CD14-positive monocyte (primary cell): ENCODE measurements at regions not wholly inside any gene's neighbourhood (a gene's known extent, or its start where the extent isn't known, plus 50 kb on each side); places are given as distances from the start of the nearest gene placed in this dataset.

Source experiments
- DNase-seq, 3 donors: peaks; one replicate each; pipeline ENCODE4 v3.0.0-alpha.2; 2011 to 2022
- H2AFZ ChIP-seq: 2 replicates; pipeline ENCODE4 v1.6.0; 2012; ENCODE audit warnings: mild to moderate bottlenecking, low read depth, low read length, inconsistent platforms; ENCODE audit not compliant: insufficient read depth, poor library complexity, severe bottlenecking
- H3K27ac ChIP-seq, 2 donors: 1 replicate in 1 of 2; 2 replicates in 1 of 2; pipeline ENCODE4 v1.5.1; 2012 to 2013; ENCODE audit warnings: low read length in 2 of 2, control low read depth in 1 of 2, inconsistent platforms in 1 of 2, low read depth in 1 of 2, mild to moderate bottlenecking in 1 of 2
- H3K27me3 ChIP-seq, 2 donors: one replicate each; pipeline versions ENCODE4 v1.6.0 to v1.6.1; 2011 to 2013; ENCODE audit warnings: low read length in 2 of 2; ENCODE audit not compliant: control insufficient read depth in 2 of 2, insufficient read depth in 2 of 2
- H3K36me3 ChIP-seq, 2 donors: replicated peaks in 1 of 2; 1 replicate in 1 of 2; 2 replicates in 1 of 2; pipeline versions ENCODE4 v1.5.1 to v1.6.1; 2012 to 2013; ENCODE audit warnings: low read length in 2 of 2, control low read depth in 1 of 2, inconsistent platforms in 1 of 2, mild to moderate bottlenecking in 1 of 2; ENCODE audit not compliant: insufficient read depth in 2 of 2, control insufficient read depth in 1 of 2
- H3K4me1 ChIP-seq, 2 donors: 1 replicate in 1 of 2; 2 replicates in 1 of 2; pipeline versions ENCODE4 v1.5.1 to v1.6.1; 2012 to 2013; ENCODE audit warnings: low read length in 2 of 2, control low read depth in 1 of 2, inconsistent platforms in 1 of 2, mild to moderate bottlenecking in 1 of 2, moderate library complexity in 1 of 2; ENCODE audit not compliant: insufficient read depth in 2 of 2, control insufficient read depth in 1 of 2
- H3K4me2 ChIP-seq: replicated peaks from 2 replicates; pipeline ENCODE3; 2012; ENCODE audit warnings: low read length, moderate library complexity, mild to moderate bottlenecking; ENCODE audit not compliant: poor library complexity, severe bottlenecking; ENCODE audit errors: extremely low read depth
- H3K4me3 ChIP-seq, 3 experiments: fragments of 200-600 bp in 1 of 3; sonication (generic) in 1 of 3; replicated peaks in 1 of 3; 1 replicate in 2 of 3; 2 replicates in 1 of 3; pipeline ENCODE4 v1.5.1; 2011 to 2013; ENCODE audit warnings: low read length in 3 of 3, mild to moderate bottlenecking in 3 of 3, control low read depth in 2 of 3, low read depth in 2 of 3, inconsistent platforms in 1 of 3, moderate library complexity in 1 of 3
- H3K79me2 ChIP-seq: 2 replicates; pipeline ENCODE4 v1.6.0; 2012; ENCODE audit warnings: mild to moderate bottlenecking, control low read depth, inconsistent platforms, low read length, moderate library complexity; ENCODE audit not compliant: insufficient read depth
- H3K9ac ChIP-seq: 2 replicates; pipeline ENCODE4 v1.6.0; 2017; ENCODE audit warnings: low read length, mild to moderate bottlenecking; ENCODE audit not compliant: insufficient read depth, poor library complexity, severe bottlenecking
- H3K9me3 ChIP-seq, 2 donors: replicated peaks in 1 of 2; 1 replicate in 1 of 2; 2 replicates in 1 of 2; pipeline versions ENCODE4 v1.5.1 to v1.6.1; 2012 to 2013; ENCODE audit warnings: low read length in 2 of 2, control low read depth in 1 of 2; ENCODE audit not compliant: control insufficient read depth in 1 of 2, insufficient read depth in 1 of 2
- H4K20me1 ChIP-seq: 2 replicates; pipeline ENCODE4 v1.6.0; 2012; ENCODE audit warnings: mild to moderate bottlenecking, low read length, control low read depth, moderate library complexity; ENCODE audit not compliant: insufficient read depth
- H3K27ac Mint-ChIP-seq, 7 donors: one replicate each; pipeline ENCODE4 v1.8.0; 2020; ENCODE audit warnings: mild to moderate bottlenecking in 7 of 7, mixed read lengths in 7 of 7, moderate library complexity in 6 of 7, inconsistent platforms in 2 of 7
- H3K27me3 Mint-ChIP-seq, 3 donors: one replicate each; pipeline ENCODE4 v1.8.0; 2021 to 2022; ENCODE audit warnings: low read depth in 3 of 3, mild to moderate bottlenecking in 3 of 3, mixed read lengths in 3 of 3, moderate library complexity in 3 of 3, inconsistent platforms in 1 of 3
- H3K36me3 Mint-ChIP-seq, 2 donors: one replicate each; pipeline ENCODE4 v1.8.0; 2020; ENCODE audit warnings: mixed read lengths in 2 of 2, inconsistent platforms in 1 of 2, mild to moderate bottlenecking in 1 of 2
- H3K4me1 Mint-ChIP-seq: one replicate; pipeline ENCODE4 v1.8.0; 2020; ENCODE audit warnings: mild to moderate bottlenecking, mixed read lengths
- H3K4me3 Mint-ChIP-seq, 2 donors: one replicate each; pipeline ENCODE4 v1.8.0; 2020; ENCODE audit warnings: mild to moderate bottlenecking in 2 of 2, mixed read lengths in 2 of 2, moderate library complexity in 1 of 2
- H3K9me3 Mint-ChIP-seq, 7 donors: one replicate each; pipeline ENCODE4 v1.8.0; 2020 to 2022; ENCODE audit warnings: mixed read lengths in 7 of 7, mild to moderate bottlenecking in 6 of 7, moderate library complexity in 6 of 7, inconsistent platforms in 2 of 7
- CTCF ChIP-seq: fragments of 200-600 bp; IDR thresholded peaks from one replicate; pipeline ENCODE4 v1.8.0; 2022; ENCODE audit warnings: antibody characterized with exemption, mild to moderate bottlenecking
- WGBS: methylation state at CpG from one replicate; pipeline ENCODE4 v1.1.5; 2013; ENCODE audit warnings: missing lambda C conversion rate; ENCODE audit not compliant: insufficient coverage; 5-methylcytosine and 5-hydroxymethylcytosine counted together
- intact Hi-C, 2 donors: fragments of 100-400 bp; cut with micrococcal nuclease; formaldehyde crosslinking; loops; one replicate each; pipeline versions ENCODE4 v1.15.0 to v1.15.1; 2023

- no peak overlapping the region for H3K4me3 Mint-ChIP-seq
Observed at GRCh38 chr2:15871239-15871783, 69.0 kb upstream of the MYCN start.

GRCh38 chr2:15872854-15873253, 67.5 kb upstream of the MYCN start:
- no peaks in the 10 kb centered on the region for H3K36me3 ChIP-seq
- H3K4me1 ChIP-seq: no peaks in the 10 kb centered on the region
- no peak overlapping the region for H3K9ac ChIP-seq
- Mint-ChIP-seq H3K4me3 (no peak overlapping the region), H3K27ac (no peak overlapping the region), H3K4me1 (no peaks in the 10 kb centered on the region), H3K27me3 (peaks cover 0 to 4% (median 2%) of the 10 kb centered on the region in 3 donors), H3K9me3 (peaks cover 8 to 26% (median 11%) of the 10 kb centered on the region in 7 donors), H3K36me3 (no peaks in the 10 kb centered on the region)
- WGBS: 94% methylated on average over 2 of the region's 6 CpGs
- intact Hi-C loops: no loop called here
- no peaks in the 10 kb centered on the region for H3K79me2 ChIP-seq
- H3K4me3 ChIP-seq: no peak overlapping the region
- no peak for TF ChIP-seq CTCF
- H4K20me1 ChIP-seq: no peaks in the 10 kb centered on the region
- H3K27ac ChIP-seq: no peak overlapping the region
- no peak for DNase-seq
- H2AFZ ChIP-seq: no peak overlapping the region
- peaks cover 4 to 10% of the 10 kb centered on the region in 2 donors for H3K9me3 ChIP-seq
- no peaks in the 10 kb centered on the region for H3K27me3 ChIP-seq
- no peak overlapping the region for H3K4me2 ChIP-seq

More at GRCh38 chr2:15871239-15871783, 69.0 kb upstream of the MYCN start:
- H3K27ac ChIP-seq: no peak overlapping the region
- no peaks in the 10 kb centered on the region for H3K4me1 ChIP-seq
- no peak overlapping the region for H2AFZ ChIP-seq
- no peak overlapping the region for H3K27ac Mint-ChIP-seq
- H3K4me1 Mint-ChIP-seq: no peaks in the 10 kb centered on the region
- no CpG with 5 or more reads among the region's 3 CpGs for WGBS
- H3K36me3 Mint-ChIP-seq: no peaks in the 10 kb centered on the region
- H3K4me3 ChIP-seq: no peak overlapping the region
- H3K9me3 Mint-ChIP-seq: peaks cover 6 to 26% (median 10%) of the 10 kb centered on the region in 7 donors
- no peaks in the 10 kb centered on the region for H3K79me2 ChIP-seq
- DNase-seq: no peak
- peaks cover 0 to 4% (median 2%) of the 10 kb centered on the region in 3 donors for H3K27me3 Mint-ChIP-seq
- no peaks in the 10 kb centered on the region for H4K20me1 ChIP-seq
- H3K4me2 ChIP-seq: no peak overlapping the region
- intact Hi-C loops: no loop called here
- no peaks in the 10 kb centered on the region for H3K36me3 ChIP-seq
- H3K9me3 ChIP-seq: peaks cover 7 to 10% of the 10 kb centered on the region in 2 donors
- no peaks in the 10 kb centered on the region for H3K27me3 ChIP-seq
- H3K9ac ChIP-seq: no peak overlapping the region
- no peak for TF ChIP-seq CTCF
